Transverse colon (tissue), 4 donors: ENCODE measurements at regions not wholly inside any gene's neighbourhood (a gene's known extent, or its start where the extent isn't known, plus 50 kb on each side); places are given as distances from the start of the nearest gene placed in this dataset.

ENCODE experiments used
- CTCF ChIP-seq, 5 experiments: fragments of 200-600 bp in 3 of 5; fragments of 450-650 bp in 2 of 5; sonication (generic) in 3 of 5; IDR thresholded peaks; 1 replicate in 2 of 5; 2 replicates in 3 of 5; pipeline ENCODE4 v1.5.1; 2016 to 2017; ENCODE audit warnings: antibody characterized with exemption in 5 of 5, inconsistent platforms in 3 of 5, mild to moderate bottlenecking in 2 of 5, moderate library complexity in 1 of 5
- POLR2A ChIP-seq: fragments of 450-650 bp; IDR thresholded peaks from one replicate; pipeline ENCODE4 v1.6.1; 2016; ENCODE audit warnings: antibody characterized with exemption, mild to moderate bottlenecking, moderate library complexity
- POLR2AphosphoS5 ChIP-seq, 3 donors: sonication (generic); formaldehyde crosslinking; IDR thresholded peaks; one replicate each; pipeline ENCODE4 v1.6.1; 2016; ENCODE audit warnings: antibody characterized with exemption in 3 of 3

DNA sequence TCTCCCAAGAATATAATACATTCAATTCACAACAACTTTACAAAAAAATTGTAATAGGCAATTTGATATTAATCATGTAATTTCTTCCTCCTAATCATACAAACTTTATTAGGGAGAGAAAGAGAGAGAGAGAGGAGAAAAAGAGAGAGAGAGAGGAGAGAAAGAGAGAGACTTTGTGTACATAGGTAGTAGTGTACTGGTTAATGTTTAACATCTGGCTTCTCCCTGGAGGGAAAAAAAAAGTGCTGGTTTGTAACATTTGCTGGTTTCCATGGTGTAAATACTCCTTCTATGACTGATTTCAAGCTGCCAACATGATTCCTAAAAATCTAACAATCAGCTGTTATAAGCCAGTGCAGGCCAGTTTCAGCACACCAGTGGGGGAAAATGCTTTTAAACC lies 98.0 kb upstream of the ARHGEF26 start:
- TF ChIP-seq CTCF (IDR thresholded peaks at IDR 0.05) (no peak), POLR2A (no peak), POLR2AphosphoS5 (IDR thresholded peaks at IDR 0.05) (no peak)
